Fibroblast of skin of left quadriceps (primary cell): ENCODE measurements at regions not wholly inside any gene's neighbourhood (a gene's known extent, or its start where the extent isn't known, plus 50 kb on each side); places are given as distances from the start of the nearest gene placed in this dataset.

ENCODE experiments used
- DNase-seq, 2 experiments: peaks; one replicate each; pipeline ENCODE4 v3.0.0-alpha.2; 2013; ENCODE audit warnings: low read depth in 2 of 2

GRCh38 chr6:149149653-149150052, 167.9 kb upstream of the TAB2 start:
- DNase-seq, result no peak

GRCh38 chr6:149150301-149150700, 167.2 kb upstream of the TAB2 start:
- no peak for DNase-seq

GRCh38 chr6:149150801-149151398, 166.6 kb upstream of the TAB2 start:
- no peak for DNase-seq

- no peak for DNase-seq
Measured at GRCh38 chr6:149152521-149152920, 165.0 kb upstream of the TAB2 start.

- DNase-seq, result no peak
Measured at GRCh38 chr6:149153100-149153499, 164.4 kb upstream of the TAB2 start.

- no peak for DNase-seq
Measured at GRCh38 chr6:149153693-149154092, 163.8 kb upstream of the TAB2 start.

GRCh38 chr6:149154261-149154821, 163.2 kb upstream of the TAB2 start:
- DNase-seq, result no peak

GRCh38 chr6:149157126-149157525, 160.4 kb upstream of the TAB2 start:
- no peak for DNase-seq

- no peak for DNase-seq
Measured at GRCh38 chr6:149158076-149158475, 159.4 kb upstream of the TAB2 start.

GRCh38 chr6:149160943-149161342, 156.6 kb upstream of the TAB2 start:
- no peak for DNase-seq

GRCh38 chr6:149162924-149163323, 154.6 kb upstream of the TAB2 start:
- DNase-seq, result no peak

GRCh38 chr6:149164199-149164750, 153.2 kb upstream of the TAB2 start:
- DNase-seq, result peak in 1 of 2 experiments; percentile 4

GRCh38 chr6:149166336-149166735, 151.2 kb upstream of the TAB2 start:
- DNase-seq, result no peak

GRCh38 chr6:149166747-149167146, 150.8 kb upstream of the TAB2 start:
- no peak for DNase-seq

- DNase-seq, result no peak
Measured at GRCh38 chr6:149168968-149169367, 148.5 kb upstream of the TAB2 start.

- DNase-seq, result no peak
Measured at GRCh38 chr6:149169761-149170511, 147.6 kb upstream of the TAB2 start.

GRCh38 chr6:149170564-149171452, 146.7 kb upstream of the TAB2 start:
- DNase-seq, result no peak

GRCh38 chr6:149173222-149173621, 144.3 kb upstream of the TAB2 start:
- no peak for DNase-seq

GRCh38 chr6:149174962-149175361, 142.6 kb upstream of the TAB2 start:
- no peak for DNase-seq

GRCh38 chr6:149176971-149177667, 140.4 kb upstream of the TAB2 start:
- DNase-seq, result no peak

GRCh38 chr6:149179431-149179830, 138.1 kb upstream of the TAB2 start:
- no peak for DNase-seq
